Activated CD4-positive, alpha-beta T cell treated with anti-CD3 and anti-CD28 coated beads, Interleukin-2, Interleukin-6, amounts not matched to agents 100 ng/mL and 50 ng/mL, durations not matched to agents 16 hours and 8 hours (primary cell): ENCODE measurements at regions not wholly inside any gene's neighbourhood (a gene's known extent, or its start where the extent isn't known, plus 50 kb on each side); places are given as distances from the start of the nearest gene placed in this dataset.
A peak's percentile ranks its signal among the peaks of the same experiment; 100 is the strongest.
"Not testable (repeated sequence)": the region's sequence is repeated elsewhere in the genome, so short reads cannot be mapped to it uniquely, and the experiment has no call there.

ENCODE experiments used
- DNase-seq: peaks from one replicate; pipeline ENCODE4 v3.0.0-alpha.2; 2020

- no peak for DNase-seq
Observed at GRCh38 chr13:33561627-33562026, 256.3 kb upstream of the RFC3 start.

GRCh38 chr13:33571618-33572017, 246.3 kb upstream of the RFC3 start:
- no peak for DNase-seq

- DNase-seq = not testable (repeated sequence)
Observed at GRCh38 chr13:33572322-33572721, 245.6 kb upstream of the RFC3 start.

GRCh38 chr13:33575378-33575777, 242.6 kb upstream of the RFC3 start:
- no peak for DNase-seq

GRCh38 chr13:33577007-33577406, 240.9 kb upstream of the RFC3 start:
- no peak for DNase-seq

- DNase-seq = no peak
Observed at GRCh38 chr13:33578786-33579185, 239.2 kb upstream of the RFC3 start.

GRCh38 chr13:33582121-33582520, 235.8 kb upstream of the RFC3 start:
- DNase-seq = no peak

GRCh38 chr13:33583398-33583797, 234.6 kb upstream of the RFC3 start:
- no peak for DNase-seq

- DNase-seq = no peak
Observed at GRCh38 chr13:33590936-33591335, 227.0 kb upstream of the RFC3 start.

GRCh38 chr13:33606692-33607091, 211.3 kb upstream of the RFC3 start:
- no peak for DNase-seq

GRCh38 chr13:33610438-33611120, 207.4 kb upstream of the RFC3 start:
- DNase-seq = peak; percentile 82

- DNase-seq = no peak
Observed at GRCh38 chr13:33611121-33611805, 206.7 kb upstream of the RFC3 start.

GRCh38 chr13:33612641-33613638, 205.0 kb upstream of the RFC3 start:
- peak; percentile 84 for DNase-seq

GRCh38 chr13:33615436-33615835, 202.5 kb upstream of the RFC3 start:
- no peak for DNase-seq

GRCh38 chr13:33616130-33616529, 201.8 kb upstream of the RFC3 start:
- no peak for DNase-seq

- no peak for DNase-seq
Observed at GRCh38 chr13:33617055-33617454, 200.9 kb upstream of the RFC3 start.

- no peak for DNase-seq
Observed at GRCh38 chr13:33624253-33624652, 193.7 kb upstream of the RFC3 start.

GRCh38 chr13:33624740-33625139, 193.2 kb upstream of the RFC3 start:
- peak; percentile 30 for DNase-seq

- no peak for DNase-seq
Observed at GRCh38 chr13:33626407-33626806, 191.5 kb upstream of the RFC3 start.

GRCh38 chr13:33628662-33629061, 189.3 kb upstream of the RFC3 start:
- DNase-seq = no peak

GRCh38 chr13:33629605-33630360, 188.2 kb upstream of the RFC3 start:
- no peak for DNase-seq

GRCh38 chr13:33633701-33634545, 184.0 kb upstream of the RFC3 start:
- no peak for DNase-seq
